VCaP (cell line): ENCODE measurements at regions not wholly inside any gene's neighbourhood (a gene's known extent, or its start where the extent isn't known, plus 50 kb on each side); places are given as distances from the start of the nearest gene placed in this dataset.

Experiments used
- H3K27ac ChIP-seq: fragments of 450-650 bp; 2 replicates; pipeline ENCODE4 v1.5.1; 2017
- CTCF ChIP-seq: fragments of 450-650 bp; conservative IDR thresholded peaks from 2 replicates; pipeline ENCODE4 v1.5.1; 2017; ENCODE audit warnings: mild to moderate bottlenecking, moderate library complexity

GRCh38 chr15:70409388-70409787 is 311.7 kb upstream of the TLE3 start:
- H3K27ac ChIP-seq: no peak overlapping the region
- TF ChIP-seq CTCF: no peak

GRCh38 chr15:70407955-70408354 is 310.2 kb upstream of the TLE3 start:
- no peak overlapping the region for H3K27ac ChIP-seq

GRCh38 chr15:70407336-70407670 is 309.6 kb upstream of the TLE3 start:
- TF ChIP-seq CTCF: no peak
- H3K27ac ChIP-seq: no peak overlapping the region

More at GRCh38 chr15:70407955-70408354, 310.2 kb upstream of the TLE3 start:
- no peak for TF ChIP-seq CTCF

GRCh38 chr15:70406617-70407335 is 309.1 kb upstream of the TLE3 start:
- TF ChIP-seq CTCF: no peak
- H3K27ac ChIP-seq: no peak overlapping the region

GRCh38 chr15:70401709-70402108 is 304.0 kb upstream of the TLE3 start:
- no peak for TF ChIP-seq CTCF
- no peak overlapping the region for H3K27ac ChIP-seq

- no peak for TF ChIP-seq CTCF
- H3K27ac ChIP-seq: no peak overlapping the region
Measured at GRCh38 chr15:70400766-70401541, 303.2 kb upstream of the TLE3 start.

- no peak for TF ChIP-seq CTCF
- H3K27ac ChIP-seq: no peak overlapping the region
Measured at GRCh38 chr15:70399204-70399603, 301.5 kb upstream of the TLE3 start.
